Posterior cingulate gyrus (tissue), 11 donors: ENCODE measurements at regions not wholly inside any gene's neighbourhood (a gene's known extent, or its start where the extent isn't known, plus 50 kb on each side); places are given as distances from the start of the nearest gene placed in this dataset.

Source experiments
- DNase-seq, 10 donors: peaks; one replicate each; pipeline versions ENCODE4 v3.0.0 to v3.0.0-alpha.2; 2020 to 2021; ENCODE audit warnings: mixed read lengths in 3 of 10
- intact Hi-C: fragments of 100-400 bp; cut with DNase I; formaldehyde crosslinking; loops from one replicate; pipeline ENCODE4 v1.15.1; 2023

- intact Hi-C loops, result no loop called here
- no peak for DNase-seq
These were observed 386.8 kb upstream of the JAG1 start for GRCh38 chr20:11060423-11061185.

- DNase-seq, result no peak
- intact Hi-C loops, result no loop called here
These were observed 389.6 kb upstream of the JAG1 start for GRCh38 chr20:11063444-11063843.

- intact Hi-C loops, result no loop called here
- no peak for DNase-seq
These were observed 391.1 kb upstream of the JAG1 start for GRCh38 chr20:11064946-11065345.

GRCh38 chr20:11067359-11067758, 393.6 kb upstream of the JAG1 start:
- intact Hi-C loops, result no loop called here

GRCh38 chr20:11072982-11073381, 399.2 kb upstream of the JAG1 start:
- intact Hi-C loops, result no loop called here
- DNase-seq, result no peak

More at GRCh38 chr20:11067359-11067758, 393.6 kb upstream of the JAG1 start:
- DNase-seq, result no peak

- DNase-seq, result no peak
- intact Hi-C loops, result no loop called here
These were observed 402.8 kb upstream of the JAG1 start for GRCh38 chr20:11076434-11077105.

GRCh38 chr20:11077226-11077625, 403.4 kb upstream of the JAG1 start:
- no peak for DNase-seq
- intact Hi-C loops, result no loop called here

GRCh38 chr20:11080010-11080409, 406.2 kb upstream of the JAG1 start:
- intact Hi-C loops, result no loop called here
- no peak for DNase-seq

- no peak for DNase-seq
- intact Hi-C loops, result no loop called here
These were observed 407.1 kb upstream of the JAG1 start for GRCh38 chr20:11080781-11081377.

GRCh38 chr20:11083841-11084240, 410.0 kb upstream of the JAG1 start:
- DNase-seq, result no peak
- intact Hi-C loops, result no loop called here

GRCh38 chr20:11084508-11084907, 410.7 kb upstream of the JAG1 start:
- intact Hi-C loops, result no loop called here
- DNase-seq, result no peak

- DNase-seq, result no peak
- intact Hi-C loops, result no loop called here
These were observed 413.2 kb upstream of the JAG1 start for GRCh38 chr20:11086970-11087369.

- DNase-seq, result no peak
- intact Hi-C loops, result no loop called here
These were observed 417.0 kb upstream of the JAG1 start for GRCh38 chr20:11090751-11091150.

- DNase-seq, result no peak
- intact Hi-C loops, result no loop called here
These were observed 417.7 kb upstream of the JAG1 start for GRCh38 chr20:11091511-11091910.

- no peak for DNase-seq
- intact Hi-C loops, result no loop called here
These were observed 418.4 kb upstream of the JAG1 start for GRCh38 chr20:11092151-11092550.

GRCh38 chr20:11094196-11094595, 420.4 kb upstream of the JAG1 start:
- intact Hi-C loops, result no loop called here
- no peak for DNase-seq

GRCh38 chr20:11094711-11095110, 420.9 kb upstream of the JAG1 start:
- intact Hi-C loops, result no loop called here
- DNase-seq, result no peak

- no peak for DNase-seq
- intact Hi-C loops, result no loop called here
These were observed 425.1 kb upstream of the JAG1 start for GRCh38 chr20:11098888-11099287.

GRCh38 chr20:11101243-11101642, 427.4 kb upstream of the JAG1 start:
- no peak for DNase-seq
- intact Hi-C loops, result no loop called here

GRCh38 chr20:11101696-11102095, 427.9 kb upstream of the JAG1 start:
- no peak for DNase-seq
- intact Hi-C loops, result no loop called here

- DNase-seq, result no peak
- intact Hi-C loops, result no loop called here
These were observed 430.1 kb upstream of the JAG1 start for GRCh38 chr20:11103866-11104265.
